CD8-positive, alpha-beta memory T cell (primary cell): ENCODE measurements at regions not wholly inside any gene's neighbourhood (a gene's known extent, or its start where the extent isn't known, plus 50 kb on each side); places are given as distances from the start of the nearest gene placed in this dataset.
"Not testable (repeated sequence)": the region's sequence is repeated elsewhere in the genome, so short reads cannot be mapped to it uniquely, and the experiment has no call there.

ENCODE experiments used
- CTCF ChIA-PET: fragments of 350-600 bp; sonication (Branson Sonifier 250); formaldehyde crosslinking; loops from one replicate; lab custom pipeline; 2021; ENCODE audit warnings: antibody characterized with exemption; lab: Charles Lee
- POLR2A ChIA-PET: fragments of 350-600 bp; sonication (Branson Sonifier 250); formaldehyde crosslinking; loops from one replicate; lab custom pipeline; 2021; ENCODE audit warnings: antibody characterized with exemption; lab: Charles Lee
- DNase-seq, 5 donors: peaks; one replicate each; pipeline versions ENCODE4 v3.0.0 to v3.0.0-alpha.2; 2020 to 2022; ENCODE audit warnings: mixed read lengths in 1 of 5
- H3K27ac ChIP-seq: one replicate; pipeline ENCODE4 v1.7.0; 2013; ENCODE audit warnings: low read depth, mild to moderate bottlenecking, low read length, moderate library complexity
- H3K27me3 ChIP-seq: 2 replicates; pipeline ENCODE4 v1.7.0; 2013; ENCODE audit warnings: low read length, mild to moderate bottlenecking; ENCODE audit not compliant: insufficient read depth, poor library complexity, severe bottlenecking
- H3K36me3 ChIP-seq: 2 replicates; pipeline ENCODE4 v1.7.0; 2013; ENCODE audit warnings: mild to moderate bottlenecking, low read length, moderate library complexity; ENCODE audit not compliant: insufficient read depth
- H3K4me1 ChIP-seq: 2 replicates; pipeline ENCODE4 v1.7.0; 2013; ENCODE audit warnings: mild to moderate bottlenecking, low read length, moderate library complexity; ENCODE audit not compliant: insufficient read depth
- H3K4me3 ChIP-seq: 2 replicates; pipeline ENCODE4 v1.7.0; 2013; ENCODE audit warnings: mild to moderate bottlenecking, low read length
- H3K9me3 ChIP-seq: 2 replicates; pipeline ENCODE4 v1.7.0; 2013; ENCODE audit warnings: mild to moderate bottlenecking, low read length
- H3K27ac Mint-ChIP-seq, 8 donors: one replicate each; pipeline ENCODE4 v1.8.0; 2020 to 2021; ENCODE audit warnings: mixed read lengths in 8 of 8, mild to moderate bottlenecking in 6 of 8, inconsistent platforms in 3 of 8, moderate library complexity in 3 of 8
- H3K27me3 Mint-ChIP-seq, 2 donors: one replicate each; pipeline ENCODE4 v1.8.0; 2020 to 2021; ENCODE audit warnings: mixed read lengths in 2 of 2, mild to moderate bottlenecking in 1 of 2, moderate library complexity in 1 of 2
- H3K36me3 Mint-ChIP-seq, 3 donors: one replicate each; pipeline ENCODE4 v1.8.0; 2020 to 2021; ENCODE audit warnings: mixed read lengths in 3 of 3, inconsistent platforms in 1 of 3, mild to moderate bottlenecking in 1 of 3
- H3K4me1 Mint-ChIP-seq, 3 donors: one replicate each; pipeline ENCODE4 v1.8.0; 2020 to 2021; ENCODE audit warnings: mixed read lengths in 3 of 3, inconsistent platforms in 1 of 3, mild to moderate bottlenecking in 1 of 3
- H3K4me3 Mint-ChIP-seq, 7 donors: one replicate each; pipeline ENCODE4 v1.8.0; 2020 to 2021; ENCODE audit warnings: mixed read lengths in 7 of 7, mild to moderate bottlenecking in 6 of 7, moderate library complexity in 4 of 7, inconsistent platforms in 2 of 7
- H3K9me3 Mint-ChIP-seq, 5 donors: one replicate each; pipeline ENCODE4 v1.8.0; 2020 to 2022; ENCODE audit warnings: mixed read lengths in 5 of 5, mild to moderate bottlenecking in 3 of 5, moderate library complexity in 2 of 5, inconsistent platforms in 1 of 5

DNA sequence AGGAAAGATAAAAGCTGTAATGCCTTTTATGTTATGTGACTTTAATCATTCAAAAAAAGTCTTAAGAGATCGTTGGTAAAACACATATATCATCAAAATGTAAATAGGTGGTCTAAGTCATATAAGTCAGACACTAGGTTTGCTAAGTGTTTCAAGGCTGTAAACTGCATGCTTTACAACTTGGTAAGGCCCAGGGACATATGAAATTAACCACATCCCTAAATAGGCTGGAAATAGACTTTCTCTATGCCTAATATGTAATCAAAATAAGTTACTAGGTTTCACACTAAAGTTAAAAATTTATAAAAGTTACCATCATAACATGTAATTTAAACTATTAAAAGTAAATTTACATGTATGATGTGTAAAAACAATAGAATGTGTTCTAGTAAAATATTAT lies 946.3 kb upstream of the LRATD1 start:
- Mint-ChIP-seq H3K4me1 (no peaks in the 10 kb centered on the region), H3K27me3 (no peaks in the 10 kb centered on the region), H3K36me3 (no peaks in the 10 kb centered on the region), H3K4me3 (no peak overlapping the region), H3K27ac (no peak overlapping the region), H3K9me3 (peaks cover 4 to 42% (median 15%) of the 10 kb centered on the region in 5 donors)
- no peak overlapping the region for H3K4me3 ChIP-seq
- no peaks in the 10 kb centered on the region for H3K27me3 ChIP-seq
- no peak for DNase-seq
- no peak overlapping the region for H3K27ac ChIP-seq
- CTCF ChIA-PET, result no interaction called here
- H3K4me1 ChIP-seq, result no peaks in the 10 kb centered on the region
- H3K36me3 ChIP-seq, result no peaks in the 10 kb centered on the region
- POLR2A ChIA-PET, result no interaction called here
- no peaks in the 10 kb centered on the region for H3K9me3 ChIP-seq

- POLR2A ChIA-PET, result no interaction called here
Measured at GRCh38 chr2:13694673-13695072, 937.8 kb upstream of the LRATD1 start.

GRCh38 chr2:13696601-13697000 lies 935.9 kb upstream of the LRATD1 start:
- Histone ChIP-seq H3K36me3 (no peaks in the 10 kb centered on the region), H3K4me3 (no peak overlapping the region), H3K27ac (no peak overlapping the region), H3K4me1 (no peaks in the 10 kb centered on the region), H3K27me3 (no peaks in the 10 kb centered on the region), H3K9me3 (no peaks in the 10 kb centered on the region)
- no peaks in the 10 kb centered on the region for H3K27me3 Mint-ChIP-seq
- no peak overlapping the region for H3K4me3 Mint-ChIP-seq
- no peaks in the 10 kb centered on the region for H3K4me1 Mint-ChIP-seq
- ChIA-PET POLR2A (no interaction called here), CTCF (no interaction called here)
- H3K27ac Mint-ChIP-seq, result no peak overlapping the region
- peaks cover 2 to 8% (median 5%) of the 10 kb centered on the region in 5 donors for H3K9me3 Mint-ChIP-seq
- DNase-seq, result no peak
- no peaks in the 10 kb centered on the region for H3K36me3 Mint-ChIP-seq

More at GRCh38 chr2:13694673-13695072, 937.8 kb upstream of the LRATD1 start:
- peaks cover 4 to 13% (median 4%) of the 10 kb centered on the region in 5 donors for H3K9me3 Mint-ChIP-seq
- Histone ChIP-seq H3K27ac (no peak overlapping the region), H3K4me3 (no peak overlapping the region), H3K27me3 (no peaks in the 10 kb centered on the region), H3K4me1 (no peaks in the 10 kb centered on the region), H3K9me3 (no peaks in the 10 kb centered on the region), H3K36me3 (no peaks in the 10 kb centered on the region)
- H3K4me3 Mint-ChIP-seq, result no peak overlapping the region
- no peaks in the 10 kb centered on the region for H3K36me3 Mint-ChIP-seq
- no peaks in the 10 kb centered on the region for H3K27me3 Mint-ChIP-seq
- no peak overlapping the region for H3K27ac Mint-ChIP-seq
- no peak for DNase-seq
- CTCF ChIA-PET, result no interaction called here
- H3K4me1 Mint-ChIP-seq, result no peaks in the 10 kb centered on the region

DNA sequence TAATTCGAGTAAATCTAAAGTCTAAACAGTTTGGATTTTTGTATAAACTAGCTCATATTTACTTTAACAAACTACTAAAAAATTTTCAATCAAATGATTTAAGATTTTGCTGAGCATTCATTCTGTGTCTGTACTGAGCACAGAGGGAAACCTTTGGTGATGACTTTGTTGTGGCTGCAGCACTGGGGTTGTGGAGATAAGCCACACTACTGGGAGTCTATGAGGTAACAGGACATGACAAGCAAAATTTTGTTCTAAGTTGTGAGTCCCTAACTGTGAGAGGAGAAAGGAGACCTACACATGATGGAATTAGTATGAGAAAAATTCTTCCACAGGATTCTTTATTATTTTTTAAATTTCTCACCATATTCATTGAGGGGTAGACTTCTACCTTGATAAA lies 933.7 kb upstream of the LRATD1 start:
- DNase-seq, result no peak
- no peak overlapping the region for H3K4me3 Mint-ChIP-seq
- H3K36me3 Mint-ChIP-seq, result no peaks in the 10 kb centered on the region
- H3K9me3 Mint-ChIP-seq, result peaks cover 3 to 8% (median 6%) of the 10 kb centered on the region in 5 donors
- CTCF ChIA-PET, result no interaction called here
- no peak overlapping the region for H3K4me3 ChIP-seq
- H3K4me1 Mint-ChIP-seq, result no peaks in the 10 kb centered on the region
- no peaks in the 10 kb centered on the region for H3K4me1 ChIP-seq
- no peak overlapping the region for H3K27ac ChIP-seq
- POLR2A ChIA-PET, result no interaction called here
- no peaks in the 10 kb centered on the region for H3K36me3 ChIP-seq
- no peak overlapping the region for H3K27ac Mint-ChIP-seq
- H3K9me3 ChIP-seq, result no peaks in the 10 kb centered on the region
- no peaks in the 10 kb centered on the region for H3K27me3 ChIP-seq
- no peaks in the 10 kb centered on the region for H3K27me3 Mint-ChIP-seq

DNA sequence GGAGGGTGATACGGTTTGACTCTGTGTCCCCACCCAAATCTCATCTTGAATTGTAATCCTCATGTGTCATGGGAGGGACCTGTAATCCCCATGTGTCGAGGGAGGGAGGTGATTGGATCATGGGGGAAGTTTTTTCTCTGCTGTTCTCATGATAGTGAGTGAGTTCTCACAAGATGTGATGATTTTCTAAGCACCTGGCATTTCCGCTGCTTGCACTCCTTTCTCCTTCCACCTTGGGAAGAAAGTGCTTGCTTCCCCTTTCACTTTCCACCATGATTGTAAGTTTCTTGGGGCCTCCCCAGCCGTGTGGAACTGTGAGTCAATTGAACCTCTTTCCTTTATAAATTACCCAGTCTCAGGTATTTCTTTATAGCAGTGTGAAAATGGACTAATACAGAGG lies 932.6 kb upstream of the LRATD1 start:
- H3K36me3 Mint-ChIP-seq, H3K27ac ChIP-seq, H3K4me1 Mint-ChIP-seq, DNase-seq, H3K36me3 ChIP-seq, POLR2A ChIA-PET, H3K9me3 ChIP-seq, H3K27me3 Mint-ChIP-seq, H3K27ac Mint-ChIP-seq, H3K4me3 ChIP-seq, H3K4me3 Mint-ChIP-seq, CTCF ChIA-PET, H3K27me3 ChIP-seq, H3K4me1 ChIP-seq, H3K9me3 Mint-ChIP-seq: not testable (repeated sequence)

DNA sequence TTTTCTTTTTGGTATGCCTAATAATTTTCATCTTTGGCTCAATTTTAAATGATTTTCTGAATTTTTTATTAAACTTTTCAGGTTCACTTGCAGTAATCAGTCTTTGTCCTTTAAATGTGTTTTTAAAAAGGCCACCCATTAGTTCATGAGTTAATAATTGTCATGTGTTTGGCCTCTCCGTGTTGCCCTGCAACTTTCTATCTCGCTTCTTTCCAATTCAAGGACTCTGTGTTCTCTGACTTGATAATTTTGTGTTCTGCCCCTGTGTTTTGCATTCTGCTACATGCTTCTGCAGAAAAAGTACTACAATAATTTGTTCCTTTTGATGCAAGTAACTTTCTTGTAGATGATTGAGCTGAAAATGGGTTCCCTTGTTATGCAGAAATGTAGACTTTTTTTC lies 921.4 kb upstream of the LRATD1 start:
- Histone ChIP-seq H3K4me1 (no peaks in the 10 kb centered on the region), H3K9me3 (no peaks in the 10 kb centered on the region), H3K4me3 (no peak overlapping the region), H3K27me3 (no peaks in the 10 kb centered on the region), H3K36me3 (no peaks in the 10 kb centered on the region), H3K27ac (no peak overlapping the region)
- peaks cover 0 to 8% (median 7%) of the 10 kb centered on the region in 5 donors for H3K9me3 Mint-ChIP-seq
- POLR2A ChIA-PET, result no interaction called here
- DNase-seq, result no peak
- CTCF ChIA-PET, result no interaction called here
- H3K4me1 Mint-ChIP-seq, result no peaks in the 10 kb centered on the region
- no peaks in the 10 kb centered on the region for H3K27me3 Mint-ChIP-seq
- H3K36me3 Mint-ChIP-seq, result no peaks in the 10 kb centered on the region
- no peak overlapping the region for H3K27ac Mint-ChIP-seq
- H3K4me3 Mint-ChIP-seq, result no peak overlapping the region

GRCh38 chr2:13714466-13714865 lies 918.1 kb upstream of the LRATD1 start:
- Mint-ChIP-seq H3K27me3 (no peaks in the 10 kb centered on the region), H3K4me1 (no peaks in the 10 kb centered on the region), H3K9me3 (peaks cover 0 to 7% (median under 1%) of the 10 kb centered on the region in 5 donors), H3K27ac (no peak overlapping the region), H3K4me3 (no peak overlapping the region), H3K36me3 (no peaks in the 10 kb centered on the region)
- Histone ChIP-seq H3K27me3 (no peaks in the 10 kb centered on the region), H3K4me3 (no peak overlapping the region), H3K27ac (no peak overlapping the region), H3K9me3 (no peaks in the 10 kb centered on the region), H3K4me1 (no peaks in the 10 kb centered on the region), H3K36me3 (no peaks in the 10 kb centered on the region)
- CTCF ChIA-PET, result no interaction called here
- POLR2A ChIA-PET, result no interaction called here
- DNase-seq, result no peak

DNA sequence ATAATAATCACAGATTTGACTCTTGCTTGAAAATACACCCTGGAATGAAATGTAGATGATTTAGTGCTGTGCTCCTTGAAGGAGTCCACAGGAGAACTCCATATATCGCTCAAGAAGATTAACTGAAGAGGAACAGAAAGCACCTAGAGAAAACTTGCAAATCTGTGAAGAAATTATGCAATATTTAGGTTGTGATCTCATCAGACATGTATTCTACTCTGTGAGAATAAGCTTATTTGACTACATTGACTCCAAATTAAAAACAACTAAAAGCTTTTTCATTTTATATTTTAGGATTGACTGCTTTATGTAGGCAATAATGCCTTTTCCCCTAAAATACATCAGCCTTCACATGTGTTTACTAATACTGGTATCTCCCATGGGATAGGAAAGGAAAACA lies 906.6 kb upstream of the LRATD1 start:
- Histone ChIP-seq H3K36me3 (no peaks in the 10 kb centered on the region), H3K4me3 (no peak overlapping the region), H3K27ac (no peak overlapping the region), H3K4me1 (no peaks in the 10 kb centered on the region), H3K9me3 (no peaks in the 10 kb centered on the region), H3K27me3 (no peaks in the 10 kb centered on the region)
- Mint-ChIP-seq H3K27me3 (no peaks in the 10 kb centered on the region), H3K27ac (no peak overlapping the region), H3K36me3 (no peaks in the 10 kb centered on the region), H3K4me1 (no peaks in the 10 kb centered on the region), H3K9me3 (peaks cover 4 to 35% (median 6%) of the 10 kb centered on the region in 5 donors), H3K4me3 (no peak overlapping the region)
- ChIA-PET CTCF (no interaction called here), POLR2A (no interaction called here)
- DNase-seq, result no peak

GRCh38 chr2:13745330-13745729 lies 887.2 kb upstream of the LRATD1 start:
- peaks cover 0 to 2% of the 10 kb centered on the region in 2 donors for H3K27me3 Mint-ChIP-seq
- peaks cover 9 to 41% (median 20%) of the 10 kb centered on the region in 5 donors for H3K9me3 Mint-ChIP-seq
- H3K4me1 Mint-ChIP-seq, result no peaks in the 10 kb centered on the region
- no peak overlapping the region for H3K27ac ChIP-seq
- H3K4me3 ChIP-seq, result no peak overlapping the region
- no peaks in the 10 kb centered on the region for H3K36me3 ChIP-seq
- H3K27me3 ChIP-seq, result no peaks in the 10 kb centered on the region
- no peak overlapping the region for H3K27ac Mint-ChIP-seq
- no peaks in the 10 kb centered on the region for H3K4me1 ChIP-seq
- DNase-seq, result no peak
- no peaks in the 10 kb centered on the region for H3K36me3 Mint-ChIP-seq
- CTCF ChIA-PET, result no interaction called here
- no peak overlapping the region for H3K4me3 Mint-ChIP-seq
- no peaks in the 10 kb centered on the region for H3K9me3 ChIP-seq
- POLR2A ChIA-PET, result no interaction called here
